Naive thymus-derived CD4-positive, alpha-beta T cell (primary cell): ENCODE measurements at regions not wholly inside any gene's neighbourhood (a gene's known extent, or its start where the extent isn't known, plus 50 kb on each side); places are given as distances from the start of the nearest gene placed in this dataset.

Experiments used
- ATAC-seq: fragments of 150-1000 bp; cut with Tn5 transposase; 2 replicates; pipeline ENCODE4 v1.10.0; 2021; ENCODE audit warnings: mild to moderate bottlenecking, moderate library complexity
- CTCF ChIA-PET: fragments of 350-600 bp; sonication (Branson Sonifier 250); formaldehyde crosslinking; loops from one replicate; lab custom pipeline; 2021; ENCODE audit warnings: antibody characterized with exemption; lab: Charles Lee
- POLR2A ChIA-PET: fragments of 350-600 bp; sonication (Branson Sonifier 250); formaldehyde crosslinking; loops from one replicate; lab custom pipeline; 2021; ENCODE audit warnings: antibody characterized with exemption, inconsistent platforms; lab: Charles Lee
- DNase-seq, 9 donors: peaks; one replicate each; pipeline versions ENCODE4 v3.0.0 to v3.0.0-alpha.2; 2020 to 2022; ENCODE audit warnings: mixed read lengths in 1 of 9
- H3K27ac ChIP-seq: one replicate; pipeline ENCODE4 v1.7.0; 2013; ENCODE audit warnings: mild to moderate bottlenecking, low read depth, low read length, moderate library complexity
- H3K27me3 ChIP-seq, 2 donors: one replicate each; pipeline ENCODE4 v1.7.0; 2013; ENCODE audit warnings: low read length in 2 of 2, mild to moderate bottlenecking in 2 of 2, moderate library complexity in 2 of 2; ENCODE audit not compliant: control insufficient read depth in 2 of 2, insufficient read depth in 2 of 2
- H3K36me3 ChIP-seq, 3 experiments: 1 replicate in 2 of 3; 2 replicates in 1 of 3; pipeline ENCODE4 v1.7.0; 2013; ENCODE audit warnings: low read length in 3 of 3, mild to moderate bottlenecking in 3 of 3, moderate library complexity in 1 of 3; ENCODE audit not compliant: insufficient read depth in 3 of 3, control insufficient read depth in 2 of 3
- H3K4me1 ChIP-seq, 2 donors: one replicate each; pipeline ENCODE4 v1.7.0; 2013; ENCODE audit warnings: low read length in 2 of 2, mild to moderate bottlenecking in 2 of 2, moderate library complexity in 1 of 2; ENCODE audit not compliant: control insufficient read depth in 2 of 2, insufficient read depth in 2 of 2
- H3K4me3 ChIP-seq: 2 replicates; pipeline ENCODE4 v1.7.0; 2013; ENCODE audit warnings: mild to moderate bottlenecking, low read length
- H3K9me3 ChIP-seq, 3 experiments: 1 replicate in 2 of 3; 2 replicates in 1 of 3; pipeline ENCODE4 v1.7.0; 2013; ENCODE audit warnings: low read length in 3 of 3; ENCODE audit not compliant: control insufficient read depth in 2 of 3
- H3K27ac Mint-ChIP-seq, 9 donors: one replicate each; pipeline ENCODE4 v1.8.0; 2020 to 2022; ENCODE audit warnings: mixed read lengths in 9 of 9, mild to moderate bottlenecking in 8 of 9, moderate library complexity in 5 of 9, inconsistent platforms in 2 of 9
- H3K27me3 Mint-ChIP-seq, 5 donors: one replicate each; pipeline ENCODE4 v1.8.0; 2021 to 2022; ENCODE audit warnings: mixed read lengths in 5 of 5, mild to moderate bottlenecking in 1 of 5
- H3K36me3 Mint-ChIP-seq, 5 donors: one replicate each; pipeline ENCODE4 v1.8.0; 2020 to 2022; ENCODE audit warnings: mixed read lengths in 5 of 5, mild to moderate bottlenecking in 3 of 5, inconsistent platforms in 1 of 5
- H3K4me1 Mint-ChIP-seq, 7 donors: one replicate each; pipeline ENCODE4 v1.8.0; 2020 to 2022; ENCODE audit warnings: mixed read lengths in 7 of 7, mild to moderate bottlenecking in 3 of 7, inconsistent platforms in 1 of 7
- H3K4me3 Mint-ChIP-seq, 10 donors: one replicate each; pipeline ENCODE4 v1.8.0; 2020 to 2022; ENCODE audit warnings: mild to moderate bottlenecking in 10 of 10, mixed read lengths in 10 of 10, moderate library complexity in 6 of 10, inconsistent platforms in 2 of 10
- H3K9me3 Mint-ChIP-seq, 11 donors: one replicate each; pipeline ENCODE4 v1.8.0; 2020 to 2022; ENCODE audit warnings: mixed read lengths in 11 of 11, mild to moderate bottlenecking in 4 of 11, inconsistent platforms in 1 of 11, moderate library complexity in 1 of 11
- intact Hi-C, 2 donors: fragments of 100-400 bp; cut with micrococcal nuclease; formaldehyde crosslinking; loops; one replicate each; pipeline ENCODE4 v1.15.1; 2023

DNA sequence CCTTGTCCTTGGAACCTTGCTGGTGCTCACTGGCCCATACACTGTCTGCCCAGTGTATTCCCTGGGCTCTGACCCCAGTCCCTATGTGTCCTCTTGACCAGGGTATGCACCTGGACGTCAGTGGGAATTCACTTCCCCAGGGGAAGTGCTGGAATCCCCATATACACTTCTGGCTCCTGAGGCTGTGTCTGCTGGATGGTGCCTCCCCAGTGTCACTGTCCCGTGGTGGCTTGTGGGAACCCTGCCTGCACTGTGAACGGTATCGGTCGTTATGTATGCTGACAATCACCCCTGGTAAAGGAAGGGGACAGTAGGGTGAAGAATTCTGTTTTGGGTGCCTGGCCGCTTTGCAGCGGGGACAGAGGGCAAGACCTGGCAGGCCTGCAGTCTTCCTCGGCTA lies 95.9 kb downstream of the RRM1 start:
- intact Hi-C loops: no loop called here

DNA sequence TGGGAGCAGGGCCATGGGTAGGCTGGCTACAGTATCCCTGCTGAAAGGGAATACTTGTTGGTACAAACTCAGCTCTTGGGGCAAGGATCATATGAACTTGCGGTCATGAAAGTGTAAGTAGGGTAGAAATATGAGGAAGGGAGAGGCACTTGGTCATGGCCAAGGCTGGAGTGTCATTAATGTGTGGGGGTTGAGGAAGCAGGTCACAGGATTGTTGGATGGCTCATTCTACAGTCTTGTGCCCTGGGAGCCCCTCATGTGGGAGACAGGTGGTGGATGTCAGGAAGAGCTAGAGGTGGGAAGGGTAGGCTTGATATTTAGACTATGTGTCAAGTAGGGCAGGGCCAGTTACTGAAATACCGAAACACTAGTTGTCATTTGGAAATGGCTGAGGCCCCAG lies 95.5 kb downstream of the RRM1 start:
- Histone ChIP-seq H3K9me3 (no peaks in the 10 kb centered on the region), H3K27ac (no peak overlapping the region), H3K4me1 (peaks cover 0 to 4% of the 10 kb centered on the region in 2 donors), H3K4me3 (no peak overlapping the region), H3K36me3 (no peaks in the 10 kb centered on the region), H3K27me3 (no peaks in the 10 kb centered on the region)
- peaks cover 0 to 17% (median 3%) of the 10 kb centered on the region in 7 donors for H3K4me1 Mint-ChIP-seq
- CTCF ChIA-PET: no interaction called here
- no peak overlapping the region for H3K27ac Mint-ChIP-seq
- no peaks in the 10 kb centered on the region for H3K36me3 Mint-ChIP-seq
- intact Hi-C loops: no loop called here
- no peaks in the 10 kb centered on the region for H3K9me3 Mint-ChIP-seq
- DNase-seq (no peak), ATAC-seq (no peak)
- H3K4me3 Mint-ChIP-seq: no peak overlapping the region
- peaks cover 0 to 18% (median 0%) of the 10 kb centered on the region in 5 donors for H3K27me3 Mint-ChIP-seq
- POLR2A ChIA-PET: interaction anchor here (0.6 kb wide), 1 partner anchor 26 kb away, joined by 4 read pairs; no protein-coding TSS in a partner anchor

More for the DNA sequence above, 95.9 kb downstream of the RRM1 start:
- H3K36me3 Mint-ChIP-seq: no peaks in the 10 kb centered on the region
- H3K9me3 Mint-ChIP-seq: no peaks in the 10 kb centered on the region
- ATAC-seq (no peak), DNase-seq (no peak)
- CTCF ChIA-PET: no interaction called here
- Histone ChIP-seq H3K27ac (no peak overlapping the region), H3K4me3 (no peak overlapping the region), H3K36me3 (no peaks in the 10 kb centered on the region), H3K27me3 (no peaks in the 10 kb centered on the region), H3K9me3 (no peaks in the 10 kb centered on the region), H3K4me1 (peaks cover 0 to 4% of the 10 kb centered on the region in 2 donors)
- POLR2A ChIA-PET: no interaction called here
- H3K4me1 Mint-ChIP-seq: peaks cover 0 to 13% (median 3%) of the 10 kb centered on the region in 7 donors
- H3K27me3 Mint-ChIP-seq: peaks cover 0 to 21% (median 0%) of the 10 kb centered on the region in 5 donors
- no peak overlapping the region for H3K27ac Mint-ChIP-seq
- no peak overlapping the region for H3K4me3 Mint-ChIP-seq
